MM.1S (cell line): ENCODE measurements at regions not wholly inside any gene's neighbourhood (a gene's known extent, or its start where the extent isn't known, plus 50 kb on each side); places are given as distances from the start of the nearest gene placed in this dataset.

Source experiments
- EZH2 ChIP-seq: fragments of 300-600 bp; sonication (generic); optimal IDR thresholded peaks from 2 replicates; pipeline ENCODE3; 2017; ENCODE audit warnings: low read depth, mild to moderate bottlenecking, antibody characterized with exemption, low read length, mixed read lengths
- EZH2phosphoT487 ChIP-seq: fragments of 300-600 bp; sonication (generic); IDR thresholded peaks from 2 replicates; pipeline ENCODE4 v1.6.1; 2018; ENCODE audit warnings: antibody characterized with exemption, low read length
- TF ChIP-seq, protein P1 (sequence below): fragments of 300-600 bp; sonication (generic); IDR thresholded peaks from 2 replicates; pipeline ENCODE4 v1.5.1; 2016; ENCODE audit warnings: antibody characterized with exemption, low read length, mixed read lengths

DNA sequence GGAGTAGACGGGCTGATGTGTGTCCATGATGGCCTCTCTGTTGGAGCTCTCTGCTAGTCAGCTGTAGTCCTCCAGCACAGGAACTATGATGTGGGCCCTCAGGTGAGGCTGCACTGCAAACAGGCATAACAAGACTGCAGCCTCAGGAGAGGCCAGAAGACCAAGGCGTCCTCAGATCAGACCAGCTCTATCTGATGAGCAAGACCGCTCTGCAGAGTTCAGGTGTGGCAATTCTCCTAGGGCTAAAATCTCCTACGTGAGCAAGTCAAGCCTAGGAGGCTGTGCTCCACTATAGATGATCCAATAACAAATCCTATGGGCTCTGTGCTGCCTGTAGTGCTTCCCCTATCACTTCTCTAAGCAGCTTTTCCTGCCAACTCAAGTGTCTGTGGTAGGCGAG lies 633.4 kb upstream of the SYNCRIP start:
- TF ChIP-seq, protein P1, sequence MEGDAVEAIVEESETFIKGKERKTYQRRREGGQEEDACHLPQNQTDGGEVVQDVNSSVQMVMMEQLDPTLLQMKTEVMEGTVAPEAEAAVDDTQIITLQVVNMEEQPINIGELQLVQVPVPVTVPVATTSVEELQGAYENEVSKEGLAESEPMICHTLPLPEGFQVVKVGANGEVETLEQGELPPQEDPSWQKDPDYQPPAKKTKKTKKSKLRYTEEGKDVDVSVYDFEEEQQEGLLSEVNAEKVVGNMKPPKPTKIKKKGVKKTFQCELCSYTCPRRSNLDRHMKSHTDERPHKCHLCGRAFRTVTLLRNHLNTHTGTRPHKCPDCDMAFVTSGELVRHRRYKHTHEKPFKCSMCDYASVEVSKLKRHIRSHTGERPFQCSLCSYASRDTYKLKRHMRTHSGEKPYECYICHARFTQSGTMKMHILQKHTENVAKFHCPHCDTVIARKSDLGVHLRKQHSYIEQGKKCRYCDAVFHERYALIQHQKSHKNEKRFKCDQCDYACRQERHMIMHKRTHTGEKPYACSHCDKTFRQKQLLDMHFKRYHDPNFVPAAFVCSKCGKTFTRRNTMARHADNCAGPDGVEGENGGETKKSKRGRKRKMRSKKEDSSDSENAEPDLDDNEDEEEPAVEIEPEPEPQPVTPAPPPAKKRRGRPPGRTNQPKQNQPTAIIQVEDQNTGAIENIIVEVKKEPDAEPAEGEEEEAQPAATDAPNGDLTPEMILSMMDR: no peak
- TF ChIP-seq EZH2 (no peak), EZH2phosphoT487 (no peak)
